ENCODE measurements at regions not wholly inside any gene's neighbourhood (a gene's known extent, or its start where the extent isn't known, plus 50 kb on each side); places are given as distances from the start of the nearest gene placed in this dataset.

DNA sequence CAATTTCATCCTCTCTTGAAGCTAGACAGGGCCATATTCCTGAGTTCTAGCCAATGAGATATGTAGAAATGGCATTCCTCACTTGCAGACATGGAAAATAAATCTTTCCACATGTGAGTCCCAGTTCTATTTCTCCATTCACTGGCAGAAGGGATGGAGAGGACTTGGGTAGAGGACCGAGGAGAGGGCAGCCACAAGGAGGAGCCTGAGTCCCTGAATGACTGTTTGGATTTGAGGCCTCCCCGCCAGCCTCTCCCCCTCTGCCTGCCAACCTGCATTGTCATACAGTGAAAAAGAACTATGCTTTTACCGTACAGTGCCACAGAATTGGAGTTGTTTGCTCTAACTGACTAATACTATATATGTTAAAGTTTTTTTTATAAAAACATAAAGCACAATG is 583.0 kb upstream of the WWC1 start:
- no peak for DNase-seq (ENCODE audit: extremely low read depth, low read depth)
- TF ChIP-seq, protein P1, sequence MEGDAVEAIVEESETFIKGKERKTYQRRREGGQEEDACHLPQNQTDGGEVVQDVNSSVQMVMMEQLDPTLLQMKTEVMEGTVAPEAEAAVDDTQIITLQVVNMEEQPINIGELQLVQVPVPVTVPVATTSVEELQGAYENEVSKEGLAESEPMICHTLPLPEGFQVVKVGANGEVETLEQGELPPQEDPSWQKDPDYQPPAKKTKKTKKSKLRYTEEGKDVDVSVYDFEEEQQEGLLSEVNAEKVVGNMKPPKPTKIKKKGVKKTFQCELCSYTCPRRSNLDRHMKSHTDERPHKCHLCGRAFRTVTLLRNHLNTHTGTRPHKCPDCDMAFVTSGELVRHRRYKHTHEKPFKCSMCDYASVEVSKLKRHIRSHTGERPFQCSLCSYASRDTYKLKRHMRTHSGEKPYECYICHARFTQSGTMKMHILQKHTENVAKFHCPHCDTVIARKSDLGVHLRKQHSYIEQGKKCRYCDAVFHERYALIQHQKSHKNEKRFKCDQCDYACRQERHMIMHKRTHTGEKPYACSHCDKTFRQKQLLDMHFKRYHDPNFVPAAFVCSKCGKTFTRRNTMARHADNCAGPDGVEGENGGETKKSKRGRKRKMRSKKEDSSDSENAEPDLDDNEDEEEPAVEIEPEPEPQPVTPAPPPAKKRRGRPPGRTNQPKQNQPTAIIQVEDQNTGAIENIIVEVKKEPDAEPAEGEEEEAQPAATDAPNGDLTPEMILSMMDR (IDR thresholded peaks at IDR 0.05; ENCODE audit: low read depth, low read length, missing control alignments), result no peak
- no peak overlapping the region for H3K4me3 ChIP-seq (replicated peaks; ENCODE audit: low read depth, low read length)

DNA sequence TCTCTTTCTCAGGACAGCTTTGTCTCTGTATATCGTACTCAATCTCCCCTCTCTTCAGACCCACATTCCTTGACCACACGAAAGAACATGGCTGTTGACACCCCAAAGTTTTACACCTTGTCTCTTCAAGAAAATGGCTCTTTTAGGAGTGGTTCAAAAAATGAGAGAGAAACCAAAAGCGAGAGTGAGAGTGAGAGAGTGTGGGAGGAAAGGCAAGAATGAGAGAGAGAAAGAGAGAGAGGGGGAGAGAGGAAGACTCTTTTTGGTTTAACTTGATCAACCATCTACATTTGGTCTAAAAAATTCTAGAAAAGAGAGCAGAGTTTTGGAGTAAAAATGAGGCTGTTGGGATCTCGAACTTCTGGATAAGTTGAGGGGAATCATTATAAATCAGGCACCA is 581.8 kb upstream of the WWC1 start:
- no peak overlapping the region for H3K4me3 ChIP-seq (replicated peaks; ENCODE audit: low read depth, low read length)
- TF ChIP-seq, protein P1 (IDR thresholded peaks at IDR 0.05; ENCODE audit: low read depth, low read length, missing control alignments), result no peak
- no peak for DNase-seq (ENCODE audit: extremely low read depth, low read depth)

DNA sequence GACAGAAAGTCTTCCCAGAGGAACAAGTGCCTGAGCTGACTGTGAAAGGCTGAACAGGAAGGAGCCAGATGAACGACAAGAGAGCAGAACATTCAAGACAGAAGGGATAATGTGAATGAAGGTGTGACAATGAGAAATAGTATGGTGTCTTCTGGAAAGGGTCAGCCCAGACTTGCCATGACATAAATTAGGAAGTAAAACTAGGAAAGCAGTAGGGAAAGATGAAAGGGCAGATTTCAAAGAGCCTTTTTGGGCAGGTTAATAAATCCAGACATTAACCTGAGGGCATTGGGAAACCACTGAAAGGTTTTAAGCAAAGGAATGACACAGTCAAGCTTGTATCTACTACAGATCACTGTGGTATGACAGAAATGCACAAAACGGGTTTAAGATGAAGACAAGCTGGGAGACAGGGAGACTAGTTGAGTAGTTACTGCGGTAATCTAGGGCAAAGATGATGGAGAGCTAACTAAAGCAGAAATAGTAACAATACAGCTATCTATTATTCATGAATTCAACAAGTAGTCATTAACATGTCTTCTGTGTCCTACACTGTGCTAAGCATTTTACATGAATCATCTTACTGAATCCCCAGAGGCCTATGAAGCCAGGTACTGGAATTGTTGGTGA is 580.9 kb upstream of the WWC1 start:
- H3K4me3 ChIP-seq (replicated peaks; ENCODE audit: low read depth, low read length), result no peak overlapping the region
- TF ChIP-seq, protein P1 (IDR thresholded peaks at IDR 0.05; ENCODE audit: low read depth, low read length, missing control alignments), result no peak
- no peak for DNase-seq (ENCODE audit: extremely low read depth, low read depth)

DNA sequence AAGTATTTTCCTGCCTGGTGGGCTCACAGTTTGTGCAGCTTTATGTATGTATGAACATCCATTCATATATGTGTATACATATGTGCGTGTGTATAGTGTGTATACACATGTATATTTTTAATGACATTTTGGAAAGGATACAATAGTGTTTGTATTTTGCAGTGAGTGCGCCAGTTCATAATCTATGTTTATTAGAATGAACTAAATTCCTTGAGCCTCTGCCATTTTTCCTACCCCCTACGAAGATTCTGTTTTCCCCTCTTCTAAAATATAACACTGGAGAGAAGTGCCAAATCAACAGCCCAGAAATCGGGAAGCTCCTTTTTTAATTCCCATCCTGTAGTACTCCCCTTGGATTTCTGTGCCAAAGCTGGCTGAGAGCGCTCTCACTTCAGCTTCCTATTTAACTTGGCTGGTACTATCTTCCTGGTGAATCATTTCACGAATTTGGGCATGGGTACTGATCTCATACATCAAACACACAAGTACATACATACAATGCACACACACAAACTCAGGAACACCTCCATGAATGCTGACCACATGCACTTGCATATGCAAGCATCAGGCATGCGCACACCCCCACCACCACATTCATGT is 578.4 kb upstream of the WWC1 start:
- DNase-seq (ENCODE audit: extremely low read depth, low read depth), result no peak
- TF ChIP-seq, protein P1 (IDR thresholded peaks at IDR 0.05; ENCODE audit: low read depth, low read length, missing control alignments), result no peak
- H3K4me3 ChIP-seq (replicated peaks; ENCODE audit: low read depth, low read length), result no peak overlapping the region

DNA sequence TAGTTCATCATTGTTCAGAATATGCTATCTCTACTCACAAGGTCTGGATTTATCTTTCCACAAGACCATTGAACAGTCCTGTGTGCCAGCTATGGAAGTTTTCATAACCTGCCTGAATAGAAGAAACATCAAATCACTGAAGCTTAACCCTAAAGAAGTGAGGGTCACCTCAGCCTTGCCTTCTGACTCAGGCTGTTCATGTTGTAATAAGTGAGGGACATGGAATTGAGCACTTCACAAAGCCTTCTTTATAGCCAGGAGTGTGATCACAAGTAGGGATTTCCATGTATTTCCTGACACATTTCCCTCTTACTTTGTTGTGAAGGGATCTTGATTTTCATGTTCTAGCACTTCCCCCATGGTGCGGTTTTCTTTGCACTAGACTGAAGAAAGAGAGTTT is 577.5 kb upstream of the WWC1 start:
- DNase-seq (ENCODE audit: extremely low read depth, low read depth), result no peak
- TF ChIP-seq, protein P1 (IDR thresholded peaks at IDR 0.05; ENCODE audit: low read depth, low read length, missing control alignments), result no peak
- H3K4me3 ChIP-seq (replicated peaks; ENCODE audit: low read depth, low read length), result no peak overlapping the region

DNA sequence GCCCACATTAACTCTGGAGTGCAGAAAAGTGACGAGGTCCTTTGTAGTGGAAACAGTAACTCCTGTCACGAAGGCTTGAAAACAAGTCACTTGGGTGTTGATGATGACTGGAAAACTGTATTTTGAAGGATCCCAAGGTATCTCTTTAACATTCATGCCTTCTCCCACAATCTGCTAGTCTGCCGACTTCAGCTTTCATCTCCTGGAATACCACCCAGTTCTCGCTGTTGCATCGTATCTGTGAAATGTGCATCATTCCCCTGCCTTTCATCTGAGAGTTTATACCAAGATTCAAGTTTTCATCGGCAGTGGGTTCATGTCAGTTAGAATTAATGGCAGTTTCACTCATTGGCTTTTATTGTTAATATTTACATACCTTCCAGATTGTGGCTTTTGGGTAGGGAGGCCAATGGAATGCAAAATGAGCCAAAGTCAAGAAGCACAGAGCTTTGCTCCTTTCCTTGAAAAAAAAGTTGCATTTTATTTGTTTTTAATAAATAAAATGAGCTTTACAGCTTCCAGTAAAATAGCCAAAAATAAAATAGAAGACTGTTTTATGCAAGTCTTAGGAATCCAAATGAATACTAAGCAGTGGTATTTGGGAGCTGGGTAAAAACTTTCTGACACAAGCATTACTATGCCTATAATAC is 575.2 kb upstream of the WWC1 start:
- no peak for DNase-seq (ENCODE audit: extremely low read depth, low read depth)
- TF ChIP-seq, protein P1 (IDR thresholded peaks at IDR 0.05; ENCODE audit: low read depth, low read length, missing control alignments), result no peak
- no peak overlapping the region for H3K4me3 ChIP-seq (replicated peaks; ENCODE audit: low read depth, low read length)
